Neuronal stem cell (in vitro differentiated cells): ENCODE measurements at regions not wholly inside any gene's neighbourhood (a gene's known extent, or its start where the extent isn't known, plus 50 kb on each side); places are given as distances from the start of the nearest gene placed in this dataset.

Experiments
- DNase-seq: peaks from one replicate; pipeline ENCODE4 v3.0.0-alpha.2; 2013; ENCODE audit warnings: low spot score
- H2AFZ ChIP-seq: one replicate; pipeline ENCODE4 v1.6.1; 2013; ENCODE audit warnings: mild to moderate bottlenecking, low read length, inconsistent platforms
- H2AK5ac ChIP-seq: 2 replicates; pipeline ENCODE4 v1.6.1; 2013; ENCODE audit warnings: low read depth, mild to moderate bottlenecking, inconsistent platforms, low read length, moderate library complexity, mixed read lengths
- H2BK120ac ChIP-seq: 2 replicates; pipeline ENCODE4 v1.6.1; 2013; ENCODE audit warnings: low read depth, mild to moderate bottlenecking, inconsistent platforms, low read length, moderate library complexity, mixed read lengths
- H2BK12ac ChIP-seq: one replicate; pipeline ENCODE4 v1.6.1; 2013; ENCODE audit warnings: low read length, inconsistent platforms
- H2BK15ac ChIP-seq: 2 replicates; pipeline ENCODE4 v1.6.1; 2013; ENCODE audit warnings: mild to moderate bottlenecking, low read length, inconsistent platforms, mixed read lengths
- H2BK5ac ChIP-seq: one replicate; pipeline ENCODE4 v1.6.1; 2013; ENCODE audit warnings: inconsistent platforms, mild to moderate bottlenecking, low read length, moderate library complexity
- H3K14ac ChIP-seq: one replicate; pipeline ENCODE4 v1.6.1; 2013; ENCODE audit warnings: low read length, inconsistent platforms
- H3K18ac ChIP-seq: 2 replicates; pipeline ENCODE4 v1.6.1; 2013; ENCODE audit warnings: low read length, inconsistent platforms
- H3K23ac ChIP-seq: 2 replicates; pipeline ENCODE4 v1.6.1; 2013; ENCODE audit warnings: low read depth, mild to moderate bottlenecking, mixed read lengths, low read length, inconsistent platforms; ENCODE audit not compliant: poor library complexity
- H3K27ac ChIP-seq: replicated peaks from 3 replicates; pipeline ENCODE4 v1.5.1; 2013; ENCODE audit warnings: low read length, inconsistent platforms
- H3K27me3 ChIP-seq, 3 experiments: 2 replicates each; pipeline ENCODE4 v1.6.1; 2013; ENCODE audit warnings: low read length in 3 of 3, mild to moderate bottlenecking in 2 of 3, inconsistent platforms in 1 of 3, low read depth in 1 of 3, mixed read lengths in 1 of 3, moderate library complexity in 1 of 3; ENCODE audit not compliant: control insufficient read depth in 3 of 3, insufficient read depth in 3 of 3
- H3K36me3 ChIP-seq, 2 donors: replicated peaks in 1 of 2; 2 replicates each; pipeline ENCODE4 v1.6.1; 2013; ENCODE audit warnings: low read length in 2 of 2; ENCODE audit not compliant: control insufficient read depth in 2 of 2, insufficient read depth in 2 of 2
- H3K4ac ChIP-seq: 2 replicates; pipeline ENCODE4 v1.6.1; 2013; ENCODE audit warnings: inconsistent platforms, mild to moderate bottlenecking, low read length, moderate library complexity
- H3K4me1 ChIP-seq, 2 donors: 1 replicate in 1 of 2; 2 replicates in 1 of 2; pipeline ENCODE4 v1.6.1; 2013; ENCODE audit warnings: low read length in 2 of 2, low read depth in 1 of 2; ENCODE audit not compliant: control insufficient read depth in 2 of 2, insufficient read depth in 1 of 2
- H3K4me2 ChIP-seq: one replicate; pipeline ENCODE4 v1.6.1; 2013; ENCODE audit warnings: mild to moderate bottlenecking, low read length, inconsistent platforms; ENCODE audit not compliant: insufficient read depth, poor library complexity, severe bottlenecking
- H3K4me3 ChIP-seq, 2 donors: 2 replicates each; pipeline ENCODE4 v1.5.1; 2013; ENCODE audit warnings: low read length in 2 of 2, mild to moderate bottlenecking in 2 of 2, inconsistent platforms in 1 of 2, moderate library complexity in 1 of 2
- H3K79me1 ChIP-seq: one replicate; pipeline ENCODE4 v1.6.1; 2013; ENCODE audit warnings: low read depth, mild to moderate bottlenecking, inconsistent platforms, low read length, moderate library complexity
- H3K9ac ChIP-seq: one replicate; pipeline ENCODE4 v1.6.1; 2013; ENCODE audit warnings: mild to moderate bottlenecking, low read depth, low read length, inconsistent platforms; ENCODE audit not compliant: poor library complexity
- H3K9me3 ChIP-seq, 2 donors: replicated peaks in 1 of 2; 2 replicates each; pipeline versions ENCODE3 to v1.6.1; 2013; ENCODE audit warnings: low read length in 2 of 2, mild to moderate bottlenecking in 2 of 2, inconsistent platforms in 1 of 2, low read depth in 1 of 2, mixed read lengths in 1 of 2, moderate library complexity in 1 of 2; ENCODE audit not compliant: control insufficient read depth in 2 of 2, insufficient read depth in 1 of 2
- H4K8ac ChIP-seq: one replicate; pipeline ENCODE4 v1.6.1; 2013; ENCODE audit warnings: low read depth, mild to moderate bottlenecking, inconsistent platforms, low read length, moderate library complexity
- H4K91ac ChIP-seq: one replicate; pipeline ENCODE4 v1.6.1; 2013; ENCODE audit warnings: low read length, low read depth, mild to moderate bottlenecking, inconsistent platforms; ENCODE audit not compliant: poor library complexity
- WGBS, 2 donors: extraction: QIAGEN DNeasy Blood & Tissue Kit; methylation state at CpG; one replicate each; pipeline ENCODE4 v1.1.7; 2013; ENCODE audit warnings: missing lambda C conversion rate in 2 of 2, mixed read lengths in 1 of 2; ENCODE audit not compliant: insufficient read length in 2 of 2, insufficient replicate concordance in 1 of 2; ENCODE audit errors: extremely low coverage in 2 of 2; 5-methylcytosine and 5-hydroxymethylcytosine counted together

GRCh38 chr1:201752333-201752732, 76.6 kb upstream of the IPO9 start:
- DNase-seq = no peak
- no peak overlapping the region for H3K14ac ChIP-seq
- H2BK15ac ChIP-seq = no peak overlapping the region
- no peaks in the 10 kb centered on the region for H3K9me3 ChIP-seq
- peak overlapping the region; percentile 99 for H3K27ac ChIP-seq
- H4K91ac ChIP-seq = no peak overlapping the region
- H3K36me3 ChIP-seq = peaks cover 0 to 1% of the 10 kb centered on the region in 2 donors
- no peaks in the 10 kb centered on the region for H3K27me3 ChIP-seq
- H2BK5ac ChIP-seq = no peak overlapping the region
- no peak overlapping the region for H3K4me2 ChIP-seq
- H3K4me3 ChIP-seq = no peak overlapping the region
- H4K8ac ChIP-seq = no peak overlapping the region
- H3K79me1 ChIP-seq = no peaks in the 10 kb centered on the region
- no peak overlapping the region for H3K23ac ChIP-seq
- H2BK12ac ChIP-seq = no peak overlapping the region
- no CpG with 5 or more reads among the region's 2 CpGs for WGBS, 2 donors
- H3K4me1 ChIP-seq = peaks cover 41 to 57% of the 10 kb centered on the region in 2 donors
- H2AK5ac ChIP-seq = no peak overlapping the region
- no peak overlapping the region for H3K9ac ChIP-seq
- H3K4ac ChIP-seq = no peak overlapping the region
- no peak overlapping the region for H2BK120ac ChIP-seq
- no peak overlapping the region for H3K18ac ChIP-seq
- no peak overlapping the region for H2AFZ ChIP-seq

DNA sequence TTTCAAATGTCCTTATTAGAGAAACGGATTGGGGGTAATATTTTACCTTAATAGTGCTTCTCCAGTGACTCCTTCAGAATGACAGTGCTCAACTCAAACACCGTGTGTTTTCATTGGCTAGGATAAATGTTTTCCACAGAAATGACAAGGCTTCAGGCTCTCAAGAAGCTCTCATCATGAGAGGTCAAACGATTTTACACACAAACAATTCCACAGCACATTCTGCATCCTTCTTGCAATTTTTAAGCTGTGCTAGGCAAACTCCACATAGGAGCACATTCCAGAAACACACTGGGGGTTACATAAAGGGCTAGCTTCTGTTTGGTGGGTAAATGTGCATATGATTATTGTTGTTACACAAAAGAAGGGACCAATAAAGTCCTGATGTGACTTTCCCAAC, 75.5 kb upstream of the IPO9 start:
- H3K9ac ChIP-seq = no peak overlapping the region
- no peaks in the 10 kb centered on the region for H3K79me1 ChIP-seq
- no peak overlapping the region for H2BK5ac ChIP-seq
- H3K4me3 ChIP-seq = no peak overlapping the region
- no peak overlapping the region for H2BK12ac ChIP-seq
- H2AFZ ChIP-seq = no peak overlapping the region
- H3K4me2 ChIP-seq = no peak overlapping the region
- H3K14ac ChIP-seq = no peak overlapping the region
- H3K18ac ChIP-seq = no peak overlapping the region
- H3K27me3 ChIP-seq = no peaks in the 10 kb centered on the region
- H3K27ac ChIP-seq = peak overlapping the region; percentile 99
- H2BK15ac ChIP-seq = no peak overlapping the region
- no peaks in the 10 kb centered on the region for H3K36me3 ChIP-seq
- H2AK5ac ChIP-seq = no peak overlapping the region
- DNase-seq = no peak
- H4K8ac ChIP-seq = no peak overlapping the region
- no CpG with 5 or more reads among the region's 3 CpGs for WGBS, 2 donors
- H3K4me1 ChIP-seq = peaks cover 40 to 47% of the 10 kb centered on the region in 2 donors
- no peak overlapping the region for H4K91ac ChIP-seq
- H3K23ac ChIP-seq = no peak overlapping the region
- no peak overlapping the region for H2BK120ac ChIP-seq
- H3K9me3 ChIP-seq = no peaks in the 10 kb centered on the region
- H3K4ac ChIP-seq = no peak overlapping the region

DNA sequence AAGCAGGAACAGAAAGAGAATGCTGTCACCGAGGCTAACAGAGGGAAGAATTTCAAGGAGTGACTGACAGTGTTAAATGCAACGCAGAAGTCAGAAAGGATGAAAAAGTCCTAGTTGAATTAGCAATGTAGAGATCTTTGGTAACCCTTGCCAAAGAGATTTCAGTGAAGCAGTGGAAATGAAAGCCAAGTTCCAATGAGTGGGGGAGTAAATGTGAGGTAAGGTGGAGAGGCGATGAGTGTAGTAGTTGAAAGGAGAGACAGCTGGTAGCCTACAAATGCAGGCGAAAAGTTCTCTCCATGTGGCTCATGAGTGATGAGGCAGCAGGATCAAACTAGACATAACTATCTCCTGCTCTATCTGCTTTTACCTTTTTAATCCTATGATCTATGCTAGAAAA, 74.6 kb upstream of the IPO9 start:
- Histone ChIP-seq H3K4me3 (no peak overlapping the region), H2BK120ac (no peak overlapping the region), H2AK5ac (no peak overlapping the region), H3K4ac (no peak overlapping the region), H3K4me2 (no peak overlapping the region), H4K8ac (no peak overlapping the region), H3K4me1 (peaks cover 38 to 51% of the 10 kb centered on the region in 2 donors), H2AFZ (no peak overlapping the region), H3K36me3 (no peaks in the 10 kb centered on the region), H2BK15ac (no peak overlapping the region), H3K79me1 (no peaks in the 10 kb centered on the region), H2BK12ac (no peak overlapping the region), H3K27ac (peak overlapping the region; percentile 99), H3K18ac (no peak overlapping the region), H3K27me3 (no peaks in the 10 kb centered on the region), H3K9me3 (no peaks in the 10 kb centered on the region), H2BK5ac (no peak overlapping the region), H3K23ac (no peak overlapping the region), H3K14ac (no peak overlapping the region), H4K91ac (no peak overlapping the region), H3K9ac (no peak overlapping the region)
- DNase-seq = no peak
- WGBS, 2 donors = 100% methylated on average over 1 of the region's 4 CpGs; no CpG with 5 or more reads in 1 of the 2 donors

DNA sequence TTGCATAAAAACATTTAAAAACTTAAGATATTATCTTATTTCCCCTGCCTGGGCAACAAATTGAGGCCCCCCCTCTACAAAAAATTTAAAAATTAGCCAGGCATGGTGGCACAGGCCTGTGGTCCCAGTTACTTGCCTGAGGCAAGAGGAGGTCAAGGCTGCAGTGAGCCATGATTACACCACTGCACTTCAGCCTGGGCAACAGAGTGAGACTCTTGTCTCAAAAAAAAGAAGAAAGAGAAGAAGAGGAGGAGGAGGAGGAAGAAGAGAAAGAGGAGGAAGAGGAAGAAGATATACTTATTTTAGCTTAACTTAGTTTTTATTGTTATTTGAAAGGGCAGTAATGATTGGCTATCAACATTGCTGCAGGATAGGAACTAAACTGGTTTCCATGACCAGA, 73.8 kb upstream of the IPO9 start:
- DNase-seq = no peak
- Histone ChIP-seq H3K4me1 (peaks cover 35 to 48% of the 10 kb centered on the region in 2 donors), H2BK120ac (no peak overlapping the region), H3K27me3 (no peaks in the 10 kb centered on the region), H3K4ac (no peak overlapping the region), H3K27ac (no peak overlapping the region), H3K9ac (no peak overlapping the region), H4K91ac (no peak overlapping the region), H3K18ac (no peak overlapping the region), H2AFZ (no peak overlapping the region), H3K4me3 (no peak overlapping the region), H3K36me3 (no peaks in the 10 kb centered on the region), H3K9me3 (no peaks in the 10 kb centered on the region), H3K79me1 (no peaks in the 10 kb centered on the region), H2BK15ac (no peak overlapping the region), H2BK12ac (no peak overlapping the region), H2BK5ac (no peak overlapping the region), H4K8ac (no peak overlapping the region), H3K4me2 (no peak overlapping the region), H2AK5ac (no peak overlapping the region), H3K14ac (no peak overlapping the region), H3K23ac (no peak overlapping the region)
